ENCODE measurements at regions not wholly inside any gene's neighbourhood (a gene's known extent, or its start where the extent isn't known, plus 50 kb on each side); places are given as distances from the start of the nearest gene placed in this dataset.

DNA sequence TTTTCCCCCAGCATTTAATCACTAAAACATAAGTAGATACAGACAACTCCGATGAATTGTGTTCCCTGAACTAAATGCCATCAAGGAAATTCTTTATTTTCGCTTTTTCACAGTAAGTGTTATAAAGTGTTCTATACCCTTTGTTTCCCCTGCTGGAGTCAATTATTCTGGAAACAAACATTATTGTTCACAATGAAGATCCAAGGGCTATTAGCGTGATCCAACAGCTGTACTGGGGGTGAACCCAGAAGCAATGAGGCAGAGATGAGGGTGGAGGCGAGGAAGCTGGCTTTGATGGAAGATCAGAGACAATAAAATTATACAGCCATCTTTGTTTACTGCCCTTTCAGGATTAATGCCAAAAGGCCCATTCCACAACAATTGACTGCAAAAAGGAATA lies 250.3 kb upstream of the IGF1R start:
- TF ChIP-seq, protein P1, sequence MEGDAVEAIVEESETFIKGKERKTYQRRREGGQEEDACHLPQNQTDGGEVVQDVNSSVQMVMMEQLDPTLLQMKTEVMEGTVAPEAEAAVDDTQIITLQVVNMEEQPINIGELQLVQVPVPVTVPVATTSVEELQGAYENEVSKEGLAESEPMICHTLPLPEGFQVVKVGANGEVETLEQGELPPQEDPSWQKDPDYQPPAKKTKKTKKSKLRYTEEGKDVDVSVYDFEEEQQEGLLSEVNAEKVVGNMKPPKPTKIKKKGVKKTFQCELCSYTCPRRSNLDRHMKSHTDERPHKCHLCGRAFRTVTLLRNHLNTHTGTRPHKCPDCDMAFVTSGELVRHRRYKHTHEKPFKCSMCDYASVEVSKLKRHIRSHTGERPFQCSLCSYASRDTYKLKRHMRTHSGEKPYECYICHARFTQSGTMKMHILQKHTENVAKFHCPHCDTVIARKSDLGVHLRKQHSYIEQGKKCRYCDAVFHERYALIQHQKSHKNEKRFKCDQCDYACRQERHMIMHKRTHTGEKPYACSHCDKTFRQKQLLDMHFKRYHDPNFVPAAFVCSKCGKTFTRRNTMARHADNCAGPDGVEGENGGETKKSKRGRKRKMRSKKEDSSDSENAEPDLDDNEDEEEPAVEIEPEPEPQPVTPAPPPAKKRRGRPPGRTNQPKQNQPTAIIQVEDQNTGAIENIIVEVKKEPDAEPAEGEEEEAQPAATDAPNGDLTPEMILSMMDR (conservative IDR thresholded peaks at IDR 0.05), result no peak
- no peak for TF ChIP-seq EZH2 (IDR thresholded peaks at IDR 0.05; ENCODE audit: low read depth)
